ENCODE measurements at regions not wholly inside any gene's neighbourhood (a gene's known extent, or its start where the extent isn't known, plus 50 kb on each side); places are given as distances from the start of the nearest gene placed in this dataset.

DNA sequence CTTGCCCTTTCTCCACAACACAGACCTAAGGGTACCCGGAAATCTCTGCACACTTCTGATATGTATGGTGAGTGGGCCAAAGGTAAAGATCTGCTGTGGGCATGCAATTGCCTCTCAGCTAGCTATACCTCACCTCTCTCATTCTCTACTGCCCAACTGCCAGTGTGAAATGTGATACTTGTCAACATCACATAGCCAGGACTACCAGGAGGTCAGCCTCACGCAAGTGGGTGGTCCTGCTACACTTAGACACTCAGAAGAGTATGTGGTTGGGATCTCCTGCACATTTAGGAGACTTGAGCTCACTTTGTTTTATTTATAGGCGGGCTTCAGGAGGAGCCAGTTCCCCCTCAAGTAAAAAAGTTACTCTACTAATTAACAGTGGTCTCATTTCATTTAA is 88.0 kb upstream of the MAN2A1 start:
- TF ChIP-seq, protein P1, sequence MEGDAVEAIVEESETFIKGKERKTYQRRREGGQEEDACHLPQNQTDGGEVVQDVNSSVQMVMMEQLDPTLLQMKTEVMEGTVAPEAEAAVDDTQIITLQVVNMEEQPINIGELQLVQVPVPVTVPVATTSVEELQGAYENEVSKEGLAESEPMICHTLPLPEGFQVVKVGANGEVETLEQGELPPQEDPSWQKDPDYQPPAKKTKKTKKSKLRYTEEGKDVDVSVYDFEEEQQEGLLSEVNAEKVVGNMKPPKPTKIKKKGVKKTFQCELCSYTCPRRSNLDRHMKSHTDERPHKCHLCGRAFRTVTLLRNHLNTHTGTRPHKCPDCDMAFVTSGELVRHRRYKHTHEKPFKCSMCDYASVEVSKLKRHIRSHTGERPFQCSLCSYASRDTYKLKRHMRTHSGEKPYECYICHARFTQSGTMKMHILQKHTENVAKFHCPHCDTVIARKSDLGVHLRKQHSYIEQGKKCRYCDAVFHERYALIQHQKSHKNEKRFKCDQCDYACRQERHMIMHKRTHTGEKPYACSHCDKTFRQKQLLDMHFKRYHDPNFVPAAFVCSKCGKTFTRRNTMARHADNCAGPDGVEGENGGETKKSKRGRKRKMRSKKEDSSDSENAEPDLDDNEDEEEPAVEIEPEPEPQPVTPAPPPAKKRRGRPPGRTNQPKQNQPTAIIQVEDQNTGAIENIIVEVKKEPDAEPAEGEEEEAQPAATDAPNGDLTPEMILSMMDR (IDR thresholded peaks at IDR 0.05; ENCODE audit: insufficient read depth, low read length, poor library complexity, severe bottlenecking) = no peak
- TF ChIP-seq EZH2phosphoT487 (conservative IDR thresholded peaks at IDR 0.05; ENCODE audit: low read length) = no peak

Measured in SU-DHL-6 (cell line).